GM18909 (cell line): ENCODE measurements at regions not wholly inside any gene's neighbourhood (a gene's known extent, or its start where the extent isn't known, plus 50 kb on each side); places are given as distances from the start of the nearest gene placed in this dataset.

Experiments
- ATAC-seq: cut with Tn5 transposase; IDR thresholded peaks from one replicate; pipeline ENCODE4 v1.9.1; 2021; ENCODE audit warnings: mild to moderate bottlenecking; ENCODE audit not compliant: unreplicated experiment, poor library complexity

DNA sequence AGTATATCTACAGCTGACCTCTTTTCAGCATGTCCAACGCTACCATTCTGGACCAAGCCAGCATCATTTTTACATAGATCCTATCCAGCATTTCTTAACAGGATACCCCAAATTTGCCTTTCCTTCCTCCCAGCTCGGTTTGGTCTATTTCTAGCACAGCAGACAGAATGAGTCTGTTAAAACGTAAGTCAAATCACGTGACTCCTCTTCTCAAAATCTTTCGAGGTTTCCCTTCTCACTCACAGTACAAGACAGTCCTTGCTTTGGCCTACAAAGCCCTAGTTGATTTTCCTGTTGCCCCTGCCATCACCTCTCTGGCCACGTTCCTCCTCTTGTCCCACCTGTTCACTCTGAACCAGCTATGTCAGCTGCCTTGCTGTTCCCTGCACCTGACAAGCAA is 711.7 kb downstream of the SORCS3 start:
- no peak for ATAC-seq

DNA sequence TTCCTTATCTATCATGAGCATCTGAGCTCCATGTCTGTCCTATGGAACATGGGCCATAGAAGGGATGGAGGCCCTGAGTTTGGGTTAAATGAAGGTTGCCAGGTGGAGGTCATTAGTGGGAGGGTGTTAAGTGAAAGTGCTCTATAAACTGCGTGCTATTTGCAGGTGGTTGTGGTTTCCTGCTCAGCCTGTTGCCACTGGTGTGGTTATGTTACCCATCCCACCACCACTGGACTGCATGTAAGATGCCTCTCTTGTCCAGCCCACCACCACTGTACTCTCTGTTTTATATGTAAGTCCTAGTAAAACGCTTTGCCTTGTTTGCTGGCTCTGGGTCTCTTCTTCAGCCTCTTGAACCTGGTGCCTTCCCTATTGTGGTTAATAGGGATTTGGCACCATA is 711.2 kb downstream of the SORCS3 start:
- ATAC-seq = no peak

DNA sequence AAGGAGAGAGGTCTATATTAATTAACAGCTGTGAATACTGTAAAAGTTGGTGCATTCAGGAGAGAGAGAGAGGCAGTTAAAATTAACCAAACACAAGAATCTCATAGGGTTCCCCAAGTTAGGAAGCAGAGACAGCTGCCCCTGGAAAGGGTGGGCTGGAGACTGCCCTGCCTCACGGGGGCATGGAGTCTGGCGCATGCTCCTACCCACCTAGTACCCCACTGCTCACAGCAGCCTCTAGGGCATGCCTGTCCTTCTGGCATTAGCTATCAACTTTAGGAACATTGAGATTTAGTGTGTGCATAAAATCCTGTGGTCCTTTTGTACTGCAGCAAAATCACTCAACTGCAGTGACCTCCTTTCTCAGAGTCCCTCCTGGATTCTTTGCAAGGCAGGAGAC is 710.1 kb downstream of the SORCS3 start:
- no peak for ATAC-seq

DNA sequence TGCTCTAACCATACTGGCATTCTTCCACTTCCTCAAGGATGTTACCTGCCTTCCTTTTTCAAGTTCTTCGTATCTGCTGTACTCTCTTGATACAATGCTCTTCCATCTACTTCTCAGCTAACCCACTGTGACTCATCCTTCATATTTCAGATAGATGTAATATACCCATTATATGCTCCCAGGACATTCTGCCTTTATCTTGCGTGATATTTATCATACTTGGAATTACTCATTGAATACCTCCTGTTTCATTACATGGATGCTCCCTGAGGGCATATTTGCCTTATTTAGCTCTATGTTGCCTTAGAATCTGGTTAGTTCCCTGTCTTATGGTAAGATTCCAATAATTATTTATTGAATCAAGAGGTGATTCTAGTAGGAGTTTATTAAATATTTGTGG is 706.4 kb downstream of the SORCS3 start:
- ATAC-seq = no peak

DNA sequence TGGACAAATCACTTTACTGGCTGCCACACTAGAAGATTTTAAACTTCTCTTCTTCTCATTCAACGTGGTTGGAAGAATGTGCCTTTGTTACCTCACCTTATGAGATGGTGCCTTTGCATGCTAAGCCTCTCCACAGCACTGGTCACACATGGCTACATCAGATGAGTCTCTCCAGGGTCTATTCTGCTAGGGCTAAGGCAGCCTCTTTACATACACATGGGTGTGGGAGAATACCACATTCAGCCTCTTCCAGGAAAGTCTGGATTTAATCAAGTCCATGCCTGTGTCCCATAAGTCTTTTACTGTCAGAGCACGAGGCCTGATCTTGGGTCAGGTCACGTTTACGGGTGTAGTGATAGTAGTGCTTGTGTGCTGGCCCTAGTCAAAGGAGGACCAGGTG is 701.5 kb downstream of the SORCS3 start:
- no peak for ATAC-seq

DNA sequence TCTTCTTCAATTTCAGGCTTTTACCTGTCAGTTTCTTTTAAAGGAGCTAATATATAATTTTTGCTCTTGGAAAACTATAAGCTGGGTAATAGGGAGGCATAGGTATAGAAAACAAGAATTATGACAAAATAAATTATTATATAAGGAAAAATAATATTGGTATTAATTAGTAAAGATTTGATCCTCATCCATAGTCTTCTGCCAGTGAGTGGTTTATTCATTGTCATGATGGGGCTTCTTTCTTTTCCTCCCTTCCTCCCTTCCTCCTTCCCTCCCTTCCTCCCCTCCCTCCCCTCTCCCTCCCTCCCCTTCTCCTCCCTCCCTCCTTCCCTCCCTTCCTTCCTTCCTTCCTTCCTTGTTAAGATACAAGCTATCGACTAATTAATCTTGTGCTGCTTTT is 698.6 kb downstream of the SORCS3 start:
- ATAC-seq = no peak

DNA sequence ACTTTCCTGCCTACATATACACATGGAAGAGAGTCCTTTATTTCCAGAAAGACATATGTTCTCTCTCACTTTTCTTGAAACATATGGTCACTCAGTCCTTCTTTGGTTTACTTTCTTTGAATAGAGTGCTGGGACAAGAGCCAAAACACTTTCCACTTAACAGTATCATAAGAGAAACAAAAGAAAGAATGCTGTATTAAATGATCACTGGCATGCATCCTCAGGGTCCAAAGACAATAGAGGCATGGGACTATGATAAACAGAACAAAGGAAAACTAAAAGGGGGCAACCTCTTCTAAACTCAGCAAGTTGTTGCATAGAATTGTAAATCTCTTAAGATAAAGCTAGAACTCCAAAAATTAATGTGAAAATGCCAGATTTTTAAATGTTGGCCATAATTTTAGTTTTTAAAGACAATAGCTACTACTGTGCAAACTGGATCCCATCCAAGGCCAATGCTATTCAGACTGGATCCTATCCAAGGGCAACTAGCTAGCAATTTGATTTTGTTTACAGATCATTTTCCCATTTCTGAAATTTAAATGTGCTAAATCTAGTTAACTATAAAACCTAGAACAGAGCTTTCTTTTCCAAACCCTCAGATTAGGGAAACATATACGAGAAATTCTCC is 687.5 kb downstream of the SORCS3 start:
- no peak for ATAC-seq
